NCI-H128 (cell line): ENCODE measurements at regions not wholly inside any gene's neighbourhood (a gene's known extent, or its start where the extent isn't known, plus 50 kb on each side); places are given as distances from the start of the nearest gene placed in this dataset.
"Not testable (repeated sequence)": the region's sequence is repeated elsewhere in the genome, so short reads cannot be mapped to it uniquely, and the experiment has no call there.

Experiments
- DNase-seq: peaks from one replicate; lab custom pipeline; 2025; ENCODE audit not compliant: unreplicated experiment; lab: John Stamatoyannopoulos, UW

DNA sequence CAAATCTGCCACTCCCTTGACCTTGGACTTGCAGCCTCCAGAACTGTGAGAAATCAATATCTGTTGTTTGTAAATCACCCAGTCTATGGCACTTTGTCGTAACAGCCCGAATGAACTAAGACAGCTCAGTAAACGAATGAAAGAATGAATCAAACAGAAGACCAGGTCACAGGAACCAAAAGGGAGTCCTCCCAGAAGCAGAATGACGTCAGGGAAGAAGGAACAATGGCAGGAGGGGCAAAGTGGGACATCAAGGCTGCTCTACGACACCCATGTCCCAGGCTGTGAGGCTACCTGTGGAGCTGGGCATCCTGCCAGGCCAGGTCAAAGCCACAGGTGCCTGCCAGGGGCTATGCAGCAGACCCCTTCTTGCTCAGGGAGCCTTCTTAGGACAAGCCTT, 267.2 kb upstream of the PFKP start:
- no peak for DNase-seq

DNA sequence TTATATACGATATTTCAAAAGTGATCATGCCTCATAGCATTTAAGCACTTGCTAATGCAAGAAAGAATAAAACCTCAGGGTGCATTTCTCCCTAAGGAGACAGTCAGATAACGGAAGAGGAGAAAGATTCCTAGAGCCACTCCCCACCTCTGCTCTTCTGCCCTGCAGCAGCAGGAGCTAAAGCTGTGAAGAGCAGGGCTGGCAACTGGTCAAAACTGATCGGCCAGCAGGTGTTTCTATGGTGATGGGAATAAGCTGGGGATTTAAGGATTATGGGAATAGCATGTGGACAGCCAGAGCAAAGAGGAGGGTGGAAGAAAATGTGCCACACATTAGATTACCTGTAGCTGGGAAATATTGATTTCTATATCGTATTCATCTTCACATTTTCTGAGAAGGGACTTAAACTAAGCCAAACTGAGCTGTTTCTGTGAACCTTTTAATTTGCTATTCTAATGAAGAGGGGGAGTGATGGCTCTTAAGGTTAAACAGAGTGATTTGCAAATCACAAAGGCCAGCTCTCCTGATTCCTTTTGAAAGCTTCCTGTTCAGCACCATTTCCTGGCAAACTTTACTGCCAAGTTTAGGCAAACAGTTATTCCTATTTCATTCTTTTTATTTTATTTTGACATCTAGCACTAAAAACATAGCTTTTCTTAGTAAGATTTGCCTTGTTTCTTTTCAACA, 268.9 kb upstream of the PFKP start:
- no peak for DNase-seq

DNA sequence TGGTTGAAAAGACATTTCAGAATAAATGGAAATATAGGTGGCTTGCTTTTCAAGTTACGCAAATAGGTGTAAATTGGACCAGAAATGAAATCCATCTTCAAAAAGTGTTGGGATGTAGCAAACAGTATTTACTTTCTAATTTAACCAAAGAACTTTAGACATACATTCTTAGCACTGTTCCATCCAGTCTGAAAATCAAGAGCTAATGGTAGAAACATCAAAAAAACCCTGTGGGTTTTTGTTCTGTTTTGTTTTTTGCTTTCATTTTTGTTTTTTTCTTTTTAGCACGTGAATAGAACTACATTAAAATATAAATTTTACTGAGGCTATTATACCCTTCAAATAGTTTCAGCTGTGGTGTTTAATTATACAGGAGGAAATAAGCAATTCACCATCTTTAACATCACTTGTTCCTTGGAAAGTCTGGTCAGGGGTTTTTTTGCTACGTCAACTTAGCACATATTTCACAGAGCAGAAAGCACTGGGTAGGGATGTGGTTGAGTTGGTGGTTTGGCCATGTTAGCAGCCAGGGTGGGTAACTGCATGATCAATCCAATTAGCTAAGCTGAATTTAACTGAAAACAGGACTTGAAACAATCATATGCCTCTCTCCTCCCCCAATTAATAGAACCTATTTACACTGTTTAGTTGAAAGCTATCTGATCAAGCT, 275.4 kb upstream of the PFKP start:
- no peak for DNase-seq

DNA sequence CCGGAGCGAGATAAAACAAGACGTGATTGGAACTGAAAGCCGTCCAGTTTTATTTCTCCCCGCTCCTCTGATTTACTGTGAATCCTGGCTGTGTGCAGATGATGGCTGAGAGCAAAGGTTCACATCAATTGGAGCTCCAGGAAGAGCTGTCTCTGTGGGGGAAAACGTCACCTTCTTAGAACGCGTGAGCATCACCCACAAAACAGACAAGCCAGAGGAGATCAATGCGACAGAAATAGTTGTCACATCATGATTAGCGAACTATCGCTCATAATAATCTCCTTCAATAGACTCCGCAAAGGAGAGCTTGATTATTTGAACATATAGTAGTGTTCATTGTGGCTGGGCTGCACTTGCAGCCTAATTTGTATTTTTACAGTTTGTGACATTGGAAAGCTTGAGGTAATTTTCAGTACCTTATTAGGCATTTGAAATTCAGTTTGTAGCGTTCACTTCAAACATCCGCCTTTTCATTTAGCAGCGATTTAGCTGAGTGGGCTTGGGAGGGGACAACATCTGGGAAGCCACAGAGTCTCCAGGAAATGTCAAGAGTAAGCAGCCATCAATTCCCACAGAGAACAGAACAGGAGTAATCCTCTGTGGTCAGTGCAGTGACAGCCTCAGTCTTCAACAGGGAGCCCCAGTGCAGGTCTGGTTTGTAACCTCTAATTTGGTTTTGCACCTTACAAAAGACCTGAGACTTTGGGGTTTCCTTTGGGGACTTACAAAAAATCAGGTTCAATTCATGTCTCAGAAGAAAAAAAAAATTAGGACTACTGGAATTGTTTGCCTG, 276.8 kb upstream of the PFKP start:
- no peak for DNase-seq

DNA sequence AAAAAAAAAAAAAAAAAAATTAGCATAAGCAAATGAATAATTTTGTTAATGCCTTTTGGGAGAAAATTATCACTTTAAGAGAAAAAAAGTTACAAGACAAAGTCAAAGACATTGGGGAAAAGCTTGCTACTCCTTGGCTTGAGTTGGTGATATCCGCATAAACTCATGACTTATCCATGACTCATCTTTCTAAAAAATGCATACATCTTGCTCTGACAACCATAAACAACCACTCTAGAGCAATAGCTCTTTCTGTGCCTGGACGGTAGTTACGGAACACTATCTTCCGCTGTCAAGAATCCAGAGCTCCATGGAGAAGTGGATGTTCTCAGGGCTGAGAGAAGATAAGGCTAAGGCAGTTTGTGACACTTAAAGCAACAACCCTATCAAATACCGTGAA, 281.1 kb upstream of the PFKP start:
- DNase-seq = no peak

DNA sequence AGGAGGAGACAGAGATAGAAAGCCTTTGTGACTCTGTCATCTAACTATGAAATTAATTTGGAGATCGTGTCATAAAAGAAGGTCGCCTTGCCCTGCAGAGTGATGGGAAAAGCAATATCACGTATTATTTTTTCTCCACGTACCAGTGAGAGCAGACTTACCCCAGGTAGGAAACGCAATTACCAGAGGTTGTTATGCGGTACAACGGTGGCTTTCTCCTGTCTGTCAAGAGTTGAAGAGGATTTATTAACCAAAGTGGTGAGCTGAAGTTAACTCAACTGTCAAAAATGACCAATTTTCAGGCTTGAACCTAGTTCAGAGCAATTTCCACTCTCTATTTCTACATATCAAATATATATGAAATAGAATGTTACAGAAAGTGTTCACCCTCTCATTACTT, 282.6 kb upstream of the PFKP start:
- DNase-seq = no peak

DNA sequence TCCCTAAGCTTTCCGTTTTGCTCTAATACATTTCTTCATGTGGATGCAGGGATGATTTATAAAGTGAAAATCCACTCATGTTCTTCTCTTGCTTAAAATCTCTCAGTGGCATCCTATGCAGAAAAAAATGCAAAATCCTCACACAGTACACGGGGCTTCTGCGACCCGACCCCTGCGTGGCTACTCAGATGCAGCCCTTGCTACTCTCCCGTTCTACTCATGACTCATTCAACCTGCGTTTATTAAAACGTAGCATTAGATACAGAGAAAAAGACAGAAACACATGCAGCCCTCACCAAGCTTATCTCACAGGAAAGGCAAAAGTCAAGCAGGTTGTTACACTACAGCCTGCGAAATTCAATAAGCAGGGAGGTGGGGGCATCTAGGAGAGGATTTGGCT, 284.4 kb upstream of the PFKP start:
- no peak for DNase-seq

DNA sequence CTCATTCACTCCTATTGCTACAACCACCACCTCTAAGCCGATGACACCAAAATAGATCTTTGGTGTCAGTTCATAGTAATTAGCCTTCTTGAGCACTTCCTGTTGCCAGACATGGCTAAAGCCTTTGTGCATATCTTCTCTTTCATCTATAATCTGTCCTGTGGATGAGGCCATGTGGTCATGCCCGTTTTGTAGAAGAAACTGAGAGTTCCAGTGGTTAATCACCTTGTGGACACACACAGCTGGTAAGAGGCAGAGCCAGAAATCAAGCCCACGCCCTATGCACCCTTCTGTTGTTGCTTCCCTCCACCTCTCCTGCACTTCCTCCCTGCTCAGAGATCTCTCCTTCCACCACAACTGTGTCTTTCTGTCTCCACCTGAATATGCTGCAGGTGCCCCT, 285.1 kb upstream of the PFKP start:
- DNase-seq = no peak

DNA sequence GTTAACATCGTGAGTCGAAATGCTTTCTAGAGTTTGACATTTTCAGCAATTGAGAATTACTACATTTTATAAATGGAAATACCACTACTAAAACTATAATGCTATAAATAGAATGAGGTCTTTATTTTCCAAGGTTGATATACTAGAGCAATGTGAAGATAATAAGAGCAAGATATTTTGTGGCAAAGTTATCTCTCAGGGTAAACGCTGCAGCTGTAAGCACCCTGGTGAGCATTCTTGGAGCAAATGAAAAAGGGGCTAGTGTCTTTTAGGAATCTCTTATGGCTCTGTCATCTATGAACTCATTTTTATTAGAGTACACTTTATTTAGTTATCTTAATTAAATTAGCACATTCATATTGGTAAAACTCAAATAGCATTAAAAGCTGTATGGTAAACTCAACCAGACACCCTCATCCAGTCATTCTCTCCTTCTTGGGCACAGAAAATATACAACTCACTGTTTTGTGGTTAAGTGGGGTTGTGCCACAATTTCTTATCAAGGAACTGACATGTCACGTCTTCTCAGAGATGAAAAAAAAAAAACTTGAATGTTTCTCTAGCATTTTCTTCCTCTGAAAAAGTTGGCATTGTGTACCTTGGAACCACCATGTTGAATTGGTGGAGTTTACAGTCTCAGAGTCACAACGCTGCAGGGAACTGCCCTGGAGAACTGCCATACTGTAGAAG, 289.5 kb upstream of the PFKP start:
- DNase-seq = no peak

DNA sequence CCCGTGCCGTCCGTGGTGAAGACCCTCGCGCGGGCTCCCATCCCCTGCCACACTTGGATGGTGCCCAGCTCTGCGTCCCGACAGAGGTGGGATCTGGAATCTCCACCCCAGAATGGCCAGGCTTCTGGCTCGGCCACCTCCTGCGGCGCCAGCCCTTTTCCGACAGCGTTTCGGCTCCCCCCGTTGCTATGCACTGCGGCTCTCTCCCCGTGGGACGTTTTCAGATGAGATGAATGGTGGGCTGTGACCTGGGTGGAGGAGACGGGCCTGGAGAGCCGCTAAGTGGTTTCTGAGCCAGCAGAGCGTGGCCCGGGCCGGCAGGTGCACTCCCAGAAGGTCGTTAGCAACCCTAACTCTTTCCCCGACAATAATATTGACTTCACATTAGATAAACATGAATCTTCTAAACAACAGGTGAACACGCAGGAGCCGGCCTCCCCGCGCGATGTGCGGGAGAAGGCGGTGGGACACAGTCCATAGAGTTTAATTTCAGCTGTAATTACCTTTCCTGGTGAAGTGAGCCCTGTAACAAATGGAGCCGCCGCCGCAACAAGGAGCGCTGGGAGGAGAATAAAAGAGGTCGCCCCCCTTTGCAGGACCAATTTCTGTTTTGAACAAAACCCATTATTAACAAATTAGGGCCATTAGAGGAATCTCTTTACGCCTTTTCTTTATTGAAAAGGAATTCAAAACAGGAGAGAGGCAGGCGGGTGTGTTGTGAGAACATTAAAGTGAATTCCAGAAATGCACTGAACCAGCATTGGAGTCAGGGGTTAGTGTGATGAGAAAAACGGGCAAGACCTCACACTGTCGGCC, 294.3 kb upstream of the PFKP start:
- peak; percentile 68 for DNase-seq

DNA sequence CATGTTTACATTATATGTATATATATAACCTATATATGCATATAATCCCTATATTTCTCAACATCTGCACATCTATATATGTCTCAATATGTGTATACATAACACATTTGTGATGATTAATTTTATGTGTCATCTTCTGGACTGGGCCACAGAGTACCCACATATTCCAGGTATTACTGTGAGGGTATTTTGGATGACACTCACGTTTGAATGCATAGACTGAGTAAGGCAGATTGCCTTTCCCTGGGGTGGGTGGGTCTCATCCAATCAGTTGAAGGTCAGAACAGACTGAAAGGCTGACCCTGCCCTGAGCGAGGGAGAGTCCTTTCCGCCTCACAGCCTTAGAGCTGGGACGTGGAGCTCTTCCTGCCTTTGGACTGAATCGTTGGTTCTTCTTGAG, 295.2 kb upstream of the PFKP start:
- DNase-seq = no peak

DNA sequence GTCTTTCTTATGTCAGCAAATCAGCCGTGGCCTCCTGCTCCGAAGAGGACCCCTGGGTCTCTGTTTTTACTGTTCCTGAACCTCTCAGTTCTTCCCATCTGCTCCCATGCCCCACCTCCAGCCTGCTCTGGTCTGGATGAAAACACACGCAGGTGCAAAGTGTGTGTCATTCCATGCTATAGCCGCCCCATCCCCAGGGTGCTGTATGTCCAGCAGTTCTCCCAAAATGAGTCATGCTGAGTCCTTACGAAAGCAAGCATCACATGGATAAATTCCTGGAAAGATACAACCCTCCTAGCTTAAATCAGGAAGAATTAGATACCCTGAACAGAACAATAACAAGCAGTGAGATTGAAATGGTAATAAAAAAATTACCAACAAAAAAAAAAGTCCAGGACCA, 300.1 kb upstream of the PFKP start:
- DNase-seq = not testable (repeated sequence)

DNA sequence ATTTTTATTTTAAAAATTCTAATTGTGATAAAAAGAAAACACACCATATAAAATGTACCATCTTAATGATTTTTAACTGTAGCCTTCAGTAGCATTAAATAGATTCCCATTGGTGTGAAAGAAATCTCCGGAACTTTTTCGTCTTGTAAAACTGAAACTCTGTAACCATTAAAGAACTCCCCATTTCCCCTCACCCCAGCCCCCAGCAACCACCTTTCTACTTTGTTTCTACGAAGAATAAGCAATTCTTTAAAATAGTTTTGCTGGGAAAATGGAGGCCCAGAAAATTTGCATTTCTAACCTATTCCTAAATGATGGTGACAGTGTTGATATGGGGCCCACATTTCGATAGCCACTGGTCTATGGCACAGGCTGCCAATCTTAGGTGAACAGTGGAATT, 305.4 kb upstream of the PFKP start:
- DNase-seq = no peak

DNA sequence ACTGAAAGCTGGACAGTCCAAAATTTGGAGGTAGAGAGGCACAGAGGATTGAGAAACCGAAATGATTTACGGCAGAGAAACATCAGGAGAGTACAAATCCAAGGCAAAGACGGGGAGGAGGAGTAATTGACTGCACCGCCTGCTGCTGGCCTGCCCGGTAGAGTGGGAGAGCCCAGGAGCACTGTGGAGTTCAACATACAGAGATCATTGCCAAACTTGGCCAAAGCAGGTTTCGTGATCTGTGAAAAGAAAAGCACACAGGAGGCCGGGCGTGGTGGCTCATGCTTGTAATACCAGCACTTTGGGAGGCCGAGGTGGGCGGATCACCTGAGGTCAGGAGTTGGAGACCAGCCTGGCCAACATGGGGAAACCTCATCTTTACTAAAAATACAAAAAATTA, 306.0 kb upstream of the PFKP start:
- no peak for DNase-seq

DNA sequence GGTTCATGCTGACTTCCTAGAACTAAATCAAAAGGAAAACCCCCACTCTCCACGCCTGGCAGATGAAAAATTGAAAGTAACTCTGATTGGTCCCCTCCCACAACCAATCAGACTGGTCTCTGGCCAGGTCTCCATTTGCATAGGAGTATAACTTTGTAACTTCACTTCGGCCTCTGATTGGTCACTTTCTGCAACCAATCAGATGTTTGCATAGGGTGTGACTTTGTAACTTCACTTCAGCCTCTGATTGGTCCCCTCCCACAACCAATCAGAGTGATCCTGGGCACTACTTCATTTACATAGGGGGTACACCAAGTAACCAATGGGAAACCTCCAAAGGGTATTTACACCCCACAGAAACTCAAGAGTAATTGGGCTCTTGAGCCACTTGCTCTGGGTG, 306.6 kb upstream of the PFKP start:
- DNase-seq = no peak

DNA sequence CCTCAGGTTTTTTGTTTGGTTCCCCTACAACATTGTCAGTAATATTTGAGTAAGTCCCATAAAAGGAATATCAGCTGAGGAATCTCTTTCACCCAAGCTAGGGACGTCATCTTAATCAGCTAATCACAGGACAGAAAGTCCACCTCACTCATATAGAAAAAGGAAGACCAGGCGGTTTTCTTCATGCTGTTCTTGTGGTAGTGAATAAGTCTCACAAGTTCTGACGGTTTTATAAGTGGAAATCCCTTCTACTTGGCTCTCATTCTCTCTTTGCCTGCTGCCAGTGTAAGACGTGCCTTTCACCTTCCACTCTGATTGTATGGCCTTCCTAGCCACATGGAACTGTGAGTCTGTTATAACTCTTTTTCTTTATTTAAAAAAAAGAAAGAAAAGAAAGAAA, 308.1 kb upstream of the PFKP start:
- DNase-seq = no peak

DNA sequence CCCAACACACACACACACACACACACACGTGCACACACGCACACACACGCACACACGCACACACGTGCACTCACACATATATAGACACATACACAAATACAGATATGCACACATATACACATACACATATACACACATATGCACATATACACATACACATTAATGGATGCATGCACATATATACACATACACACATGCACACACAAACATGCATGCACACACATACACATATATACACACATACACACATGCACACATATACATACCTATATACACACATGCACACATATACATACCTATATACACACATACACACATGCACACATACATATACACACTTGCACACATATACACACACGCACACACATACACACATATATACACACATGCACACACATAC, 312.4 kb upstream of the PFKP start:
- no peak for DNase-seq

DNA sequence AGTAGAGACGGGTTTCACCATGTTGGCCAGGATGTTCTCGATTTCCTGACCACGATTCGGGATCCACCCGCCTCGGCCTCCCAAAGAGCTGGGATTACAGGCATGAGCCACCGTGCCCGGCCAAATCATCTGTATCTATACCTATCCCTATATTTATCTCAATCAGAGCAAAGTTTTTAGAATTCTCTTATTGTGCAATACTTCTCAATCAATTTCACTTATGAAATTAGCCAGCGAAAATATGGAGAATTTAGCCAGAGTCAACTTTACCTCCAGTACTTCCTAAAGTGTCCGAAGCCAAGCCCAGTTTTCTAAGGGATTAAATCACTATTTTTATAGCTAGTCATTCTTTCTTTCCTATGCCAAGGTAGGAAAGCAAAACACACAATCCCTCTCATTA, 319.1 kb upstream of the PFKP start:
- no peak for DNase-seq

DNA sequence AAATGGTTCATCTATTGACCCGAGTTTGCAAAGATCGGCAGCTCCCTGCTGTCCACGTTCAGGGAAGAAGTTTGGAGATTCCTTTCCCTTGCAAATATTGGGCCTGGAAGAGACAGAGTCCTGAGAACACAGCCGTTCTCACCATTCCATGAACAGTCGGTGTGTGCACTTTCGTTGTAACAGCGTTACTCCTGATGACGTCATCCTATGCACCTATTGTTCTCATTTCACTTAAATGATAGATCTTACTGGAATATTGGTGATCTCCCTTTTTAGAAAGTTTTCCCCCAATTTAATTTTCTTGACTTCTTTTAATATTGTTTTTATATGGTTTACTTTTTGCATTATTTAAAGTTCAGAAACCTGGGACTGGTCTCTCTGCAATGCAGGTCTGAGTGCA, 320.7 kb upstream of the PFKP start:
- DNase-seq = no peak

DNA sequence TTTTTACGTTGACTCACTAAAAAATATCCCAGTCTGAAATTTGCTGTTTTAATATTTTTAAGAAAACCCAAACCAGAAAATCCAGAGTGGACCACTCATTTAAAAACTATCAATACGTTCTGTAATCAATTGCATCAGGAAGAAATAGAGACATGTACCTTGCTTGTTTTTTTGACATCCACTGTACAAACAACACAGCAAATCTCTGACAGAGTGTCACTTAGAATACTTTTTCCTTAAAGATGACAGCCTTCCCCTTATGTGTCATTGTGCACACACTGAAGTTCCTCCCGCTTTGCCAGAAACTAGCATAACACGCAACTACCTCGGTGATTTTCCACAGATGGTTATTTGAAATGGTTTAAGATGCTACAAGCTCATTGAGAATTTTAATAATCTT, 321.7 kb upstream of the PFKP start:
- DNase-seq = no peak
